Liver (tissue), 8 donors: ENCODE measurements at regions not wholly inside any gene's neighbourhood (a gene's known extent, or its start where the extent isn't known, plus 50 kb on each side); places are given as distances from the start of the nearest gene placed in this dataset.
A peak's percentile ranks its signal among the peaks of the same experiment; 100 is the strongest.

Experiments used
- DNase-seq: peaks from one replicate; pipeline ENCODE4 v3.0.0-alpha.2; 2017; ENCODE audit warnings: low spot score
- H3K27ac ChIP-seq, 2 donors: one replicate each; pipeline ENCODE4 v1.7.0; 2013; ENCODE audit warnings: inconsistent platforms in 2 of 2, low read length in 2 of 2, control low read depth in 1 of 2, low read depth in 1 of 2, mild to moderate bottlenecking in 1 of 2
- H3K27me3 ChIP-seq, 4 donors: one replicate each; pipeline versions ENCODE4 v1.6.1 to v1.7.0; 2013; ENCODE audit warnings: low read length in 3 of 4, inconsistent platforms in 1 of 4, mild to moderate bottlenecking in 1 of 4, moderate library complexity in 1 of 4; ENCODE audit not compliant: control insufficient read depth in 4 of 4, insufficient read depth in 4 of 4
- H3K36me3 ChIP-seq, 4 donors: one replicate each; pipeline versions ENCODE4 v1.6.1 to v1.7.0; 2013; ENCODE audit warnings: low read length in 3 of 4, mild to moderate bottlenecking in 3 of 4, low read depth in 1 of 4, moderate library complexity in 1 of 4; ENCODE audit not compliant: control insufficient read depth in 4 of 4, insufficient read depth in 3 of 4
- H3K4me1 ChIP-seq, 4 donors: one replicate each; pipeline versions ENCODE4 v1.6.1 to v1.7.0; 2013; ENCODE audit warnings: low read length in 3 of 4, mild to moderate bottlenecking in 3 of 4, moderate library complexity in 1 of 4; ENCODE audit not compliant: control insufficient read depth in 4 of 4, insufficient read depth in 4 of 4
- H3K4me3 ChIP-seq, 3 donors: one replicate each; pipeline versions ENCODE4 v1.6.1 to v1.7.0; 2013; ENCODE audit warnings: low read length in 3 of 3, control low read depth in 1 of 3, low read depth in 1 of 3, mild to moderate bottlenecking in 1 of 3
- H3K9ac ChIP-seq, 2 donors: one replicate each; pipeline ENCODE4 v1.7.0; 2013; ENCODE audit warnings: low read length in 2 of 2, mild to moderate bottlenecking in 2 of 2, moderate library complexity in 2 of 2, control low read depth in 1 of 2, low read depth in 1 of 2
- H3K9me3 ChIP-seq, 4 donors: one replicate each; pipeline versions ENCODE4 v1.6.1 to v1.7.0; 2013; ENCODE audit warnings: low read length in 3 of 4; ENCODE audit not compliant: control insufficient read depth in 4 of 4
- ATF3 ChIP-seq: IDR thresholded peaks from 2 replicates; pipeline ENCODE4 v1.6.1; 2016; ENCODE audit warnings: antibody characterized with exemption
- CTCF ChIP-seq: fragments of 150-350 bp; IDR thresholded peaks from 2 replicates; pipeline ENCODE4 v1.5.1; 2017; ENCODE audit warnings: improper control_type of control experiment, low read depth, low read length; ENCODE audit not compliant: missing input control
- EGR1 ChIP-seq, 2 donors: IDR thresholded peaks; 2 replicates each; pipeline ENCODE4 v1.6.1; 2016 to 2018; ENCODE audit warnings: antibody characterized with exemption in 2 of 2, low read depth in 2 of 2
- FOXA2 ChIP-seq: IDR thresholded peaks from 2 replicates; pipeline ENCODE4 v1.6.1; 2016; ENCODE audit warnings: antibody characterized with exemption
- GABPA ChIP-seq, 2 donors: IDR thresholded peaks in 1 of 2; conservative IDR thresholded peaks in 1 of 2; 2 replicates each; pipeline ENCODE4 v1.6.1; 2016; ENCODE audit warnings: antibody characterized with exemption in 2 of 2, mild to moderate bottlenecking in 1 of 2, moderate library complexity in 1 of 2
- HNF4A ChIP-seq, 2 donors: conservative IDR thresholded peaks; 2 replicates each; pipeline ENCODE4 v1.6.1; 2016; ENCODE audit warnings: antibody characterized with exemption in 2 of 2, mild to moderate bottlenecking in 2 of 2
- HNF4G ChIP-seq: IDR thresholded peaks from 2 replicates; pipeline ENCODE4 v1.6.1; 2016; ENCODE audit warnings: antibody characterized with exemption
- JUND ChIP-seq, 2 donors: IDR thresholded peaks; 2 replicates each; pipeline ENCODE4 v1.6.1; 2016; ENCODE audit warnings: antibody characterized with exemption in 2 of 2
- MAX ChIP-seq: IDR thresholded peaks from 2 replicates; pipeline ENCODE4 v1.6.1; 2016; ENCODE audit warnings: antibody characterized with exemption
- NR2F2 ChIP-seq: IDR thresholded peaks from 2 replicates; pipeline ENCODE4 v1.6.1; 2016; ENCODE audit warnings: antibody characterized with exemption
- RAD21 ChIP-seq, 2 donors: IDR thresholded peaks; 2 replicates each; pipeline ENCODE4 v1.6.1; 2016; ENCODE audit warnings: antibody characterized with exemption in 2 of 2, mild to moderate bottlenecking in 2 of 2
- REST ChIP-seq: IDR thresholded peaks from 2 replicates; pipeline ENCODE4 v1.6.1; 2016; ENCODE audit warnings: antibody characterized with exemption, mild to moderate bottlenecking
- RXRA ChIP-seq, 2 donors: IDR thresholded peaks; 2 replicates each; pipeline ENCODE4 v1.6.1; 2017 to 2018; ENCODE audit warnings: antibody characterized with exemption in 2 of 2, mild to moderate bottlenecking in 1 of 2
- SP1 ChIP-seq: IDR thresholded peaks from 2 replicates; pipeline ENCODE4 v1.6.1; 2018; ENCODE audit warnings: antibody characterized with exemption, mild to moderate bottlenecking
- YY1 ChIP-seq: IDR thresholded peaks from 2 replicates; pipeline ENCODE4 v1.6.1; 2016; ENCODE audit warnings: antibody characterized with exemption, mild to moderate bottlenecking
- ZBTB33 ChIP-seq: IDR thresholded peaks from 2 replicates; pipeline ENCODE4 v1.6.1; 2016; ENCODE audit warnings: antibody characterized with exemption
- WGBS: extraction: QIAGEN DNeasy Blood & Tissue Kit; methylation state at CpG from one replicate; pipeline ENCODE4 v1.1.7; 2013; 5-methylcytosine and 5-hydroxymethylcytosine counted together
- donor health status: healthy.
- donor health status: healthy.
- donor health status: healthy.
- donor health status: healthy.
- donor health status: healthy.

GRCh38 chr6:169921217-169921616 lies 169.8 kb downstream of the ERMARD start:
- H3K36me3 ChIP-seq, result no peaks in the 10 kb centered on the region
- DNase-seq, result no peak
- H3K27me3 ChIP-seq, result no peaks in the 10 kb centered on the region
- TF ChIP-seq ATF3 (no peak), JUND (IDR thresholded peaks at IDR 0.05) (no peak), CTCF (no peak), EGR1 (IDR thresholded peaks at IDR 0.05; ENCODE audit: low read depth in 2 of 2) (no peak), ZBTB33 (no peak), NR2F2 (no peak), HNF4A (conservative IDR thresholded peaks at IDR 0.05) (no peak), HNF4G (no peak), REST (no peak), SP1 (no peak)
- 92% methylated on average over 20 of the region's 20 CpGs for WGBS
- no peak overlapping the region for H3K27ac ChIP-seq
- no peak overlapping the region for H3K4me3 ChIP-seq
- no peak overlapping the region for H3K9ac ChIP-seq
- peaks cover 6 to 55% (median 41%) of the 10 kb centered on the region in 4 donors for H3K4me1 ChIP-seq
- no peaks in the 10 kb centered on the region for H3K9me3 ChIP-seq

GRCh38 chr6:169920359-169921020 lies 169.1 kb downstream of the ERMARD start:
- Histone ChIP-seq H3K4me1 (peaks cover 11 to 63% (median 45%) of the 10 kb centered on the region in 4 donors), H3K27me3 (no peaks in the 10 kb centered on the region), H3K36me3 (no peaks in the 10 kb centered on the region), H3K9ac (no peak overlapping the region), H3K27ac (peak overlapping the region in 1 of 2 donors; percentile 43), H3K4me3 (no peak overlapping the region), H3K9me3 (no peaks in the 10 kb centered on the region)
- WGBS, result 73% methylated on average over 11 of the region's 11 CpGs
- TF ChIP-seq GABPA (IDR thresholded peaks at IDR 0.05 in 1 of 2, conservative IDR thresholded peaks at IDR 0.05 in 1 of 2), result no peak
- no peak for TF ChIP-seq EGR1 (IDR thresholded peaks at IDR 0.05; ENCODE audit: low read depth in 2 of 2)
- TF ChIP-seq SP1, result peak; percentile 81
- peak; percentile 73 to 89 for TF ChIP-seq RXRA (IDR thresholded peaks at IDR 0.05)
- TF ChIP-seq YY1, result peak; percentile 51
- no peak for TF ChIP-seq MAX
- no peak for TF ChIP-seq ATF3
- peak; percentile 53 for TF ChIP-seq HNF4G
- TF ChIP-seq FOXA2, result peak; percentile 5
- peak; percentile 43 for TF ChIP-seq REST
- TF ChIP-seq RAD21 (IDR thresholded peaks at IDR 0.05), result peak in 1 of 2 donors; percentile 42
- TF ChIP-seq HNF4A (conservative IDR thresholded peaks at IDR 0.05), result peak; percentile 81 to 87
- DNase-seq, result no peak
